ENCODE measurements at regions not wholly inside any gene's neighbourhood (a gene's known extent, or its start where the extent isn't known, plus 50 kb on each side); places are given as distances from the start of the nearest gene placed in this dataset.
"Not testable (repeated sequence)": the region's sequence is repeated elsewhere in the genome, so short reads cannot be mapped to it uniquely, and the experiment has no call there.

DNA sequence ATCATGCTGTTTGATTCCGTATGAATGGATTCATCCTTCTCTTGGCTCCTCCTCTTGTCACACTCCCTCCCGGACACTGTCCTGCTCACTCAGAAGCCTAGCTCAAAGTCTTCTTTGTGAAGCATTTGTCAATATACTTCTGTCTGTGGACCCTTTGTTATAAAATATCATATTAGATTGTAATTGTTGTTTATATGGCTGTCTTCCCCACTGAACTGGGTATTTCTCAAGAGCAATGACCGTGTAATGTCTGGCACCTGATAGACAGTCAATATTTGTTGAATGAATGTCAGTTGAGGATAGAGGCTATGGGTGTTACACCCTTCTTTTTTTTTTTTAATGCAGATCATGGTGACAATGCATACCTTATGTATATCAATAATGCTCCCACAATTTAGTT lies 335.3 kb downstream of the SOX4 start:
- peaks cover 33% of the 10 kb centered on the region for H3K4me1 Mint-ChIP-seq (ENCODE audit: low read depth)
- peaks cover 2% of the 10 kb centered on the region for H3K36me3 Mint-ChIP-seq (ENCODE audit: low read depth)
- no peak overlapping the region for H3K27ac Mint-ChIP-seq
- H3K4me3 Mint-ChIP-seq, result no peak overlapping the region
- intact Hi-C loops (cut with micrococcal nuclease), result loop anchor here (5.0 kb wide), 2 partner anchors 52 to 133 kb away; no protein-coding TSS in a partner anchor
- no peaks in the 10 kb centered on the region for H3K27me3 Mint-ChIP-seq (ENCODE audit: insufficient read depth)
- peaks cover 4% of the 10 kb centered on the region for H3K9me3 Mint-ChIP-seq
- DNase-seq (ENCODE audit: low spot score), result no peak

DNA sequence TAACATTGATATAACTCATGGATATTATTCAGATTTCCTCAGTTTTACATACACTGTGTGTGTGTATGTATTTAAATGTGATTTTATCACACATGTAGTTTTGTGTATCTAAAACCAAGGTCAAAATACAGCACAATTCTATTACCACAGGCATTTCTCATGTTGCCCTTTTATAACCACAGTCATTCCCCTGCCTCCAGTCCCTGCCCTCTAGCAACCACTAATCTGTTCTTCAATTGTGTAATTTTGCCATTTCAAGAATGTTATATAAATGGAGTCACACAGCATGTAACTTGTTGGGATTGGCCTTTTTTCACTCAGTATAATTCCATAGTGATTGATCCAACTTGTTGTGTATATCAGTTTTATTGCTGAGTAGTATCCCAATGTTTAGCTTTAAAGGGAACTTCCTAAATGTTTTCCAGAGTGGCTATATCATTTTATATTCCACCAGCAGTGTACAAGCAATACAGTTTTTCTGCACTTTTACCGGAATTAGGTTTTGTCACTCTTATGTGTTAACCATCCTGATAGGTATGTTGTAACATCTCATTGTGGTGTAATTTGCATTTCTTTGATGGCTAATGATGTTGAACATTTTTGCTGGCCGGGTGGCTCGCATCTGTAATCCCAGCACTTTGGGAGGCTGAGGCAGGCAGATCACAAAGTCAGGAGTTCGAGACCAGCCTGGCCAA lies 338.2 kb downstream of the SOX4 start:
- no peak overlapping the region for H3K4me3 Mint-ChIP-seq
- H3K36me3 Mint-ChIP-seq (ENCODE audit: low read depth), result no peaks in the 10 kb centered on the region
- H3K27me3 Mint-ChIP-seq (ENCODE audit: insufficient read depth), result no peaks in the 10 kb centered on the region
- intact Hi-C loops (cut with micrococcal nuclease), result no loop called here
- no peak for DNase-seq (ENCODE audit: low spot score)
- no peak overlapping the region for H3K27ac Mint-ChIP-seq
- peaks cover 17% of the 10 kb centered on the region for H3K4me1 Mint-ChIP-seq (ENCODE audit: low read depth)
- H3K9me3 Mint-ChIP-seq, result peaks cover 7% of the 10 kb centered on the region

DNA sequence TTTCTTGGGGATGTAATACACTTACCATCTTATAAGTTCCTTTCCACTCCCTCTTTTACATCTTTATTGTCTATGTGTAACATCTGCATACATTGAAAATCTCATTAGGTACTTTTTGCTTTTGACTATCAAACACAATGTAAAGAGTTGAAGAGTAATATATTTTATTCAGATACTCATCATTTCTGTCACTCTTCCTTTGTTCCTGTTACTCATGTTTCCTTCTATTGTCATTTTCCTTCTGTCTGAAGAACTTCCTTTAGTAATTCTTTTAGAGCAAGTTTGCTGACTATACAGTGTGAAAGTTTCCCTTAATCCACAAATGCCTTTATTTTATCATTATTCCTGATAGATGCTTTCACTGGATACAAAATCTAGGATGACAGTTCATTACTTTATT lies 339.8 kb downstream of the SOX4 start:
- peaks cover 6% of the 10 kb centered on the region for H3K4me1 Mint-ChIP-seq (ENCODE audit: low read depth)
- intact Hi-C loops (cut with micrococcal nuclease), result no loop called here
- H3K4me3 Mint-ChIP-seq, result no peak overlapping the region
- H3K27me3 Mint-ChIP-seq (ENCODE audit: insufficient read depth), result no peaks in the 10 kb centered on the region
- H3K36me3 Mint-ChIP-seq (ENCODE audit: low read depth), result no peaks in the 10 kb centered on the region
- DNase-seq (ENCODE audit: low spot score), result no peak
- H3K27ac Mint-ChIP-seq, result no peak overlapping the region
- H3K9me3 Mint-ChIP-seq, result peaks cover 7% of the 10 kb centered on the region

DNA sequence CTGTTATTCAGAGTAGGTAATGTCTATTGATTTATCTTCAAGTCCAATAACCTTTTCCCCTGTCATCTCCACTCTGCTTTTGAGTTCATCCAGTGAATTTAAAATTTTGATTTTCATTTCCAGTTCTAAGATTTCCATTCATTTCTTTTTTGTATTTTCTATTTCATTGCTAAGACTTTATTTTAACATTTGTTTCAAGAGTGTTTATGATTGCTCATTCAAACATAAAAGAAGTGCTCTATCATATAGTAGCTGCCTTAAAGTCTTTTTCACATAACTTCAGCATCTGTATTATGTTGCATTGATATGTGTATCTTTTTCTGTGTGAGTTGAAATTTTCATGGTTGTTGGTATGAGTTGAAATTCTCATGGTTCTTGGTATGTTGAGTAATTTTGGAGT lies 341.6 kb downstream of the SOX4 start:
- DNase-seq (ENCODE audit: low spot score), result no peak
- intact Hi-C loops (cut with micrococcal nuclease), result loop anchor here (5.0 kb wide), 2 partner anchors 338 to 1373 kb away; no protein-coding TSS in a partner anchor
- H3K27ac Mint-ChIP-seq, result no peak overlapping the region
- no peaks in the 10 kb centered on the region for H3K36me3 Mint-ChIP-seq (ENCODE audit: low read depth)
- no peaks in the 10 kb centered on the region for H3K27me3 Mint-ChIP-seq (ENCODE audit: insufficient read depth)
- no peak overlapping the region for H3K4me3 Mint-ChIP-seq
- peaks cover 6% of the 10 kb centered on the region for H3K4me1 Mint-ChIP-seq (ENCODE audit: low read depth)
- peaks cover 7% of the 10 kb centered on the region for H3K9me3 Mint-ChIP-seq

DNA sequence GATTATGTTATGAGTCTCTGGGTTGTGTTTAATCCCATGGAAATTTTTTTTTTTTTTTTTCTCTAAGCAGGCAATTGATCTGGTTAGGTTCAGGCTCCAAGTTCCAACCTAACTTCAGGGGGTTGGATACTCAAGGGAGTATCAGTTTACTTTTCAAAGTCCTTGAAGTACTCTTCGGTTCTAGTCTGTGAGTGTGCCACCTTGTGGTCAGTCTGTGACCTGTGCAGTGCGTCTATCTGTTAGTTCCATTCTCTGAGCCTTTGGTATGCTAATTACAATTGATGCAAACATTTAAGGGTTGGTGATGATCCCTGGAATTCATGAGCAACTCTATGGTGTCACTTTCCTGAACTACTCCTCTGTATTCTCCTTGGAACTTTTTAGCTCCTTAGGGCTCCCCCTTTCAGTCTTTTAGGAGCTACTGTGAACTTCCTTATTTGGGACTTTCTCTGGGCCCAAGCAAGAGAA lies 342.0 kb downstream of the SOX4 start:
- Mint-ChIP-seq H3K4me3 (no peak overlapping the region), H3K9me3 (peaks cover 7% of the 10 kb centered on the region), H3K4me1 (ENCODE audit: low read depth) (peaks cover 6% of the 10 kb centered on the region), H3K36me3 (ENCODE audit: low read depth) (no peaks in the 10 kb centered on the region), H3K27ac (no peak overlapping the region), H3K27me3 (ENCODE audit: insufficient read depth) (no peaks in the 10 kb centered on the region)
- no peak for DNase-seq (ENCODE audit: low spot score)
- intact Hi-C loops (cut with micrococcal nuclease), result loop anchor here (5.0 kb wide), 2 partner anchors 338 to 1373 kb away; no protein-coding TSS in a partner anchor

DNA sequence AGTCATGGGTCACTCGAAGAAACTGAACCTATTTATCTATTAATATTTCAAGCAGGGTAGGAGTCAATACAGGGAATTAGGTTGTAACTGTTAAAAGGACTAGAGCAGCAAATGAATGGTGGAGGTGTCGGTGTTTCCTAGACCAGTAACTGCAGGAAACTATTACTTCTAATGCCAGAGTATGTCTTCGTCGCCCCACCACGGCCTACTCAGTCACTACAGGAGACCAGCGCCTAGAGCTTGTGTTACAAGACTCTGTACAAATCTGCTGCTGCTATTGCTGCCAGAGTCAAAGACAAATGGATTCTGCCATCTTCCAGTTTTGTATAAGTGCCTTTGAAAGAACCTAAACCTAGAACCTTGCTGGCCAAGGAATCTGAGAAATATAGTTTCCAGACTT lies 343.9 kb downstream of the SOX4 start:
- no peak for DNase-seq (ENCODE audit: low spot score)
- Mint-ChIP-seq H3K27ac (no peak overlapping the region), H3K36me3 (ENCODE audit: low read depth) (no peaks in the 10 kb centered on the region), H3K9me3 (peaks cover 7% of the 10 kb centered on the region), H3K27me3 (ENCODE audit: insufficient read depth) (no peaks in the 10 kb centered on the region), H3K4me1 (ENCODE audit: low read depth) (peaks cover 6% of the 10 kb centered on the region), H3K4me3 (no peak overlapping the region)
- intact Hi-C loops (cut with micrococcal nuclease), result loop anchor here (5.0 kb wide), 2 partner anchors 340 to 1375 kb away; no protein-coding TSS in a partner anchor

DNA sequence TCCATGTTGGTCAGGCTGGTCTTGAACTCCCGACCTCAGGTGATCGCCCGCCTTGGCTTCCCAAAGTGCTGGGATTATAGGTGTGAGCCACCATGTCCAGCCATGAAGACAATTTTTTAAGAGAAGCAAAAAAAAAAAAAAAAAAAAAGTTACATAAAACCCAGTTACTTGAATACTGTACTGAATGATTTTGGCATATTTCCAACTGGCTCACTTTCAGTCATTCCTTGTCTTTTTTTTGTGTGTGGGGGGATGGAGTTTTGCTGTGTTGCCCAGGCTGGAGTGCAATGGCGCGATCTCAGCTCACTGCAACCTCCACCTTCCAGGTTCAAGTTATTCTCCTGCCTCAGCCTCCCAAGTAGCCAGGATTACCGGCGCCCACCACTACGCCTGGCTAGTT lies 345.5 kb downstream of the SOX4 start:
- not testable (repeated sequence) for H3K27me3 Mint-ChIP-seq (ENCODE audit: insufficient read depth); DNase-seq (ENCODE audit: low spot score); H3K4me3 Mint-ChIP-seq; H3K4me1 Mint-ChIP-seq (ENCODE audit: low read depth); H3K9me3 Mint-ChIP-seq; H3K27ac Mint-ChIP-seq; H3K36me3 Mint-ChIP-seq (ENCODE audit: low read depth)
- intact Hi-C loops (cut with micrococcal nuclease), result loop anchor here (5.0 kb wide), 2 partner anchors 342 to 1377 kb away; no protein-coding TSS in a partner anchor

DNA sequence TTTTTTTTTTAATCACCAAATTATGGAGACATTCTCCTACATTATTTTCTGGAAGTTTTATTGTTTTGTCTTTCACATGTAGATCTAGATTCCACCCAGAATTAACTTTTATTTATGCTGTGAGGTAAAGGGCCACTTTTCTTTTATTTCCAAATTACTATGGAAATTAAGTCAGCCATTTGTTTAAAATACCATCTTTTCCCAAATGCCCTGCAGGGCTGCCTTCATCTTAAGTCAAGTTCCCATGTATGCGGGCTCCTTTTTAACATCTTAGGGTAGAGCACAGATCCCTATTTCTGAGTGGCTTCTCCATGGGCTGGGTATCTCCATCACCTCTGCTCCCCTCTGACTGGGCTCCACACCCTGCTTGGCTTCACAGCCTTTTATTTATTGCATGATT lies 348.4 kb downstream of the SOX4 start:
- Mint-ChIP-seq H3K27ac (no peak overlapping the region), H3K9me3 (no peaks in the 10 kb centered on the region), H3K27me3 (ENCODE audit: insufficient read depth) (no peaks in the 10 kb centered on the region), H3K36me3 (ENCODE audit: low read depth) (no peaks in the 10 kb centered on the region), H3K4me1 (ENCODE audit: low read depth) (no peaks in the 10 kb centered on the region), H3K4me3 (no peak overlapping the region)
- intact Hi-C loops (cut with micrococcal nuclease), result loop anchor here (10.0 kb wide), 1 partner anchor 277 kb away; no protein-coding TSS in a partner anchor
- no peak for DNase-seq (ENCODE audit: low spot score)

DNA sequence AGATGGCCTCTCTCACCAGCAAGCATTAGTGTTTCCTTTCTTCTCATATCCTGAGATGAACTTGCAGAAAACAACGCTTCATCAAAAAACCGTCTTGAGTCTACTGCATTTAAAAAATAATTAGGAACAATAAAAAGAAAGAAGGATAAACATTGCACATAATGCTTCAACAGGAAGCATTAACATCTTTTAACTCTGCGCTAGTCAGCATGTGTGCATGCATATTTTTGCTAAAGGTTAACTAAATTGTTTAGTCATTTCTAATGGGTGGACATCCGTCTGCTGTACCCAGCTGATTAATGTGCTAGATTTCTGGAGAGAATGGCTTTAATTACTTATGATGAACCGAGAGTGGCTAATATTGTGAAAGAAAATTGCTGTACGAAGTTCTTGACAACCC lies 349.3 kb downstream of the SOX4 start:
- Mint-ChIP-seq H3K9me3 (no peaks in the 10 kb centered on the region), H3K27me3 (ENCODE audit: insufficient read depth) (no peaks in the 10 kb centered on the region), H3K27ac (no peak overlapping the region), H3K4me3 (no peak overlapping the region), H3K4me1 (ENCODE audit: low read depth) (no peaks in the 10 kb centered on the region), H3K36me3 (ENCODE audit: low read depth) (no peaks in the 10 kb centered on the region)
- intact Hi-C loops (cut with micrococcal nuclease), result loop anchor here (10.0 kb wide), 1 partner anchor 278 kb away; no protein-coding TSS in a partner anchor
- DNase-seq (ENCODE audit: low spot score), result no peak

DNA sequence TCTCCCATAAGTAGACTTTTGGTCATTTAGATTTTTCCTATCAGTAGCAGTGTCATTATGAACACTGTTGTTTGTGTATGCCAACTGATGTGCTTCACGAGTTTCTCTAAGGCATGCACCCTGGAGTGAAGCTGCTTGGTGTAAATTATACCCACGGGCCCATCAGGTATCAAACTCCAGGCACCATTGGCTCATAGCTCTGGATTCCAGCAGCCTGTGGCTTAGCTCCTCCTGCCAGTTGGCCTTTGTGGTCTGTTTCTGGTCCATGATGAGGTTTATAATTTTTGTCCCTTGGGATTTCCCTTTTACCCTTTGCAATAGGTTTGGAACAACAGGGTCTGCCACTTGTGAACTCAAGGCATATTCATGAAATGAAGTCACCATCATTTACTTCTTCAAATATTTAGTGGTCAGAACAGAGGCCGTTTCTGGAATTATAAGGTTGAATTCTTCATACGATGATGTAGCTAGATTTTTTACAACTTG lies 350.5 kb downstream of the PRL start:
- Mint-ChIP-seq H3K9me3 (no peaks in the 10 kb centered on the region), H3K4me3 (no peak overlapping the region), H3K27me3 (ENCODE audit: insufficient read depth) (peaks cover 1% of the 10 kb centered on the region), H3K27ac (no peak overlapping the region), H3K36me3 (ENCODE audit: low read depth) (no peaks in the 10 kb centered on the region), H3K4me1 (ENCODE audit: low read depth) (peaks cover 4% of the 10 kb centered on the region)
- no peak for DNase-seq (ENCODE audit: low spot score)
- intact Hi-C loops (cut with micrococcal nuclease), result loop anchor here (10.0 kb wide), 1 partner anchor 282 kb away; no protein-coding TSS in a partner anchor

DNA sequence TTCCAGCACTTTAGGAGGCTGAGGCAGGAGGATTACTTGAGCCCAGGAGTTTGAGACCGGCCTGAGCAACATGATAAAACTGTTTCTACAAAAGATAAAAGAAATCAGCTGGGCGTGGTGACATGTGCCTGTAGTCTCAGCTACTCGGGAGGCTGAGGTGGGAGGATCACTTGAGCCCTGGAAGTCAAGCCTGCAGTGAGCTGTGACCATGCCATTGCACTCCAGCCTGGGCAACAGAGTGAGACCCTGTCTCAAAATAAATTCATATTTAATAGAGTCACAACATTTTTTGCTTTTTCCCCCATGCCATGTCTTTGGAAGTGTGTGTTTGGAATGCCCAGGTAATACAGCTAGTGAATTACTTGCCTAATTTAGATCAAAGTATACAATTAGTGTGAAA lies 349.6 kb downstream of the PRL start:
- not testable (repeated sequence) for H3K27me3 Mint-ChIP-seq (ENCODE audit: insufficient read depth); H3K4me1 Mint-ChIP-seq (ENCODE audit: low read depth); H3K36me3 Mint-ChIP-seq (ENCODE audit: low read depth); H3K4me3 Mint-ChIP-seq; H3K27ac Mint-ChIP-seq; DNase-seq (ENCODE audit: low spot score); H3K9me3 Mint-ChIP-seq
- intact Hi-C loops (cut with micrococcal nuclease), result loop anchor here (10.0 kb wide), 1 partner anchor 282 kb away; no protein-coding TSS in a partner anchor

DNA sequence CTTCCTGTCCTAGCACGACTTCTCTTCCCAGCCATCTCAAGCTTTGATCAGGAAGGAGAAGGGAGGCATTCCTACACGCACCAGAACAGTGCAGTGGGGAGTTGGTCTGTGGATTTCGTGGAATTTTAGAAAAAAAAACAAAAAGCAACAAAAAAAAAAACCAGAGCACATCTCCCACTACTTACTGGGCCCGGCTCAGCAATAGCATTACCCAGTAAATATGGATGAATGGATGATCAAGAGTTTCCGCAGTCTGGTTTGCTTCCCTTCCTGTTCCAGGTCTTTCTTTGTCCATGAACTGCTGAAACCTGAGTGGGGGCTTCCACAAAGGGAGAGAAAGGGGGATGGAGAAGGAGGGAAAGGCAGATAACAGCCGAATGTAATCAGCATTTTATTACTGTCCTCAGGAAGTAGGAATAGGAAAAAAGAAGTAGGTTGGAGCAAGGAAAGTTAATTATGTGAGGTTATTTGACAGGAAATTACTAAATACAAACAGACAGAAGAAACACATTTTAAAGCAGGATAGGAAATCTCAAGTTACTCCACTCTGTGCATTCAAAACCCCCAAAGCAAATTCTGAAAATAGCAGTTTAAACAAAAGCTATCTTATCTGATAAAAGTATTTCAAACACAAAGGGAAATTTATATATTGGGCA lies 349.0 kb downstream of the PRL start:
- Mint-ChIP-seq H3K4me3 (no peak overlapping the region), H3K36me3 (ENCODE audit: low read depth) (no peaks in the 10 kb centered on the region), H3K27me3 (ENCODE audit: insufficient read depth) (peaks cover 1% of the 10 kb centered on the region), H3K9me3 (no peaks in the 10 kb centered on the region), H3K4me1 (ENCODE audit: low read depth) (peaks cover 7% of the 10 kb centered on the region), H3K27ac (no peak overlapping the region)
- intact Hi-C loops (cut with micrococcal nuclease), result loop anchor here (10.0 kb wide), 1 partner anchor 283 kb away; no protein-coding TSS in a partner anchor
- no peak for DNase-seq (ENCODE audit: low spot score)

DNA sequence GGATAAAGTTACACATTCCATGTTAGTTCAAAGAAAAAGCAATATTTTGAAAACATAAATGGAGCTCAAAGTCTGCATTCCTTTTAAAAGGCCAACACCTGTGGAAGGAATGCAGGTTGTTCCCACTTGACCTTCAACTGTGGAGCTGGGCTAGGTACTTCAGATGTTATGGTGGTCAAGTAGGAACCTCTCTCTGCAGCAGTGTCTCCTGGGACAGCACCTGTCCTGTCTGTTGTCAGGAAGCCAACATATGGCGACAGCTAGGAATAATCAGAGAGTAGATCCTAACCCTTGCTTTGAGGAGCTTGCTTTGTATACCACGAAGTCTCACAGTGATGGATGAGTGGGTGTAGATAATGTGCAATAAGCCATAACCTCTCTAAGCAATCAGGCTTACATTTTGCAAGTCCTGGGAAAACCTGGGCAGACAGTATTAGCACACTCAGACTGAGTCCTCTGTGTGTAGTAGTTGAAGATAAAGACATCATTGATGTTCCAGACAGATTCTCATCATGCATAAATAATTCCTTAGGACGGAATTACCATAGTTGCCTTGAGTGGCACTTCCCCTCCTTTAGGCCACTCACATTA lies 347.5 kb downstream of the PRL start:
- Mint-ChIP-seq H3K27ac (no peak overlapping the region), H3K4me3 (no peak overlapping the region), H3K27me3 (ENCODE audit: insufficient read depth) (peaks cover 1% of the 10 kb centered on the region), H3K4me1 (ENCODE audit: low read depth) (peaks cover 7% of the 10 kb centered on the region), H3K36me3 (ENCODE audit: low read depth) (no peaks in the 10 kb centered on the region), H3K9me3 (no peaks in the 10 kb centered on the region)
- intact Hi-C loops (cut with micrococcal nuclease), result loop anchor here (10.0 kb wide), 1 partner anchor 285 kb away; no protein-coding TSS in a partner anchor
- no peak for DNase-seq (ENCODE audit: low spot score)
